ENCODE measurements at regions not wholly inside any gene's neighbourhood (a gene's known extent, or its start where the extent isn't known, plus 50 kb on each side); places are given as distances from the start of the nearest gene placed in this dataset.
"Not testable (repeated sequence)": the region's sequence is repeated elsewhere in the genome, so short reads cannot be mapped to it uniquely, and the experiment has no call there.

- Histone ChIP-seq H3K4me3 (no peak overlapping the region), H3K4me1 (no peaks in the 10 kb centered on the region), H3K27me3 (ENCODE audit: insufficient read depth in 3 of 3, low read length in 2 of 3) (no peaks in the 10 kb centered on the region), H3K27ac (no peak overlapping the region), H3K9me3 (no peaks in the 10 kb centered on the region), H3K36me3 (ENCODE audit: insufficient read depth in 1 of 2, low read depth in 1 of 2) (no peaks in the 10 kb centered on the region)
- TF ChIP-seq CTCF (IDR thresholded peaks at IDR 0.05), result no peak
- DNase-seq, result no peak
- no peak for ATAC-seq
- intact Hi-C loops (cut with DNase I), result no loop called here
- WGBS, 3 donors, result 45 to 56% (median 49%) methylated on average over 3 of the region's 3 CpGs
These were observed 509.2 kb downstream of the LTN1 start for GRCh38 chr21:28483301-28484035.

- no peak for TF ChIP-seq CTCF (IDR thresholded peaks at IDR 0.05)
- no peaks in the 10 kb centered on the region for H3K4me1 ChIP-seq
- H3K27me3 ChIP-seq (ENCODE audit: insufficient read depth in 3 of 3, low read length in 2 of 3), result no peaks in the 10 kb centered on the region
- no peaks in the 10 kb centered on the region for H3K36me3 ChIP-seq (ENCODE audit: insufficient read depth in 1 of 2, low read depth in 1 of 2)
- intact Hi-C loops (cut with DNase I), result no loop called here
- DNase-seq (no peak), ATAC-seq (no peak)
- H3K27ac ChIP-seq, result no peak overlapping the region
- H3K4me3 ChIP-seq, result no peak overlapping the region
- WGBS, 3 donors, result 88 to 89% (median 89%) methylated on average over 4 of the region's 4 CpGs
- H3K9me3 ChIP-seq, result no peaks in the 10 kb centered on the region
These were observed 510.0 kb downstream of the LTN1 start for GRCh38 chr21:28482657-28483056.

GRCh38 chr21:28480470-28480869 lies 512.2 kb downstream of the LTN1 start:
- DNase-seq (no peak), ATAC-seq (no peak)
- Histone ChIP-seq H3K4me1 (no peaks in the 10 kb centered on the region), H3K4me3 (no peak overlapping the region), H3K9me3 (no peaks in the 10 kb centered on the region), H3K27ac (no peak overlapping the region), H3K27me3 (ENCODE audit: insufficient read depth in 3 of 3, low read length in 2 of 3) (no peaks in the 10 kb centered on the region), H3K36me3 (ENCODE audit: insufficient read depth in 1 of 2, low read depth in 1 of 2) (no peaks in the 10 kb centered on the region)
- TF ChIP-seq CTCF (IDR thresholded peaks at IDR 0.05), result no peak
- intact Hi-C loops (cut with DNase I), result no loop called here
- 71 to 80% (median 78%) methylated on average over 5 of the region's 5 CpGs for WGBS, 3 donors

- no peak for TF ChIP-seq CTCF (IDR thresholded peaks at IDR 0.05)
- H3K4me1 ChIP-seq, result no peaks in the 10 kb centered on the region
- no peak for ATAC-seq
- intact Hi-C loops (cut with DNase I), result no loop called here
- no peaks in the 10 kb centered on the region for H3K36me3 ChIP-seq (ENCODE audit: insufficient read depth in 1 of 2, low read depth in 1 of 2)
- no peaks in the 10 kb centered on the region for H3K9me3 ChIP-seq
- no peak for DNase-seq
- H3K27me3 ChIP-seq (ENCODE audit: insufficient read depth in 3 of 3, low read length in 2 of 3), result no peaks in the 10 kb centered on the region
- no peak overlapping the region for H3K27ac ChIP-seq
- WGBS, 3 donors, result 67 to 69% (median 69%) methylated on average over 2 of the region's 2 CpGs
- no peak overlapping the region for H3K4me3 ChIP-seq
These were observed 519.0 kb downstream of the LTN1 start for GRCh38 chr21:28473530-28474220.

GRCh38 chr21:28472543-28472942 lies 520.1 kb downstream of the LTN1 start:
- H3K4me1 ChIP-seq; H3K36me3 ChIP-seq (ENCODE audit: insufficient read depth in 1 of 2, low read depth in 1 of 2); H3K9me3 ChIP-seq; intact Hi-C loops (cut with DNase I); H3K4me3 ChIP-seq; H3K27ac ChIP-seq; H3K27me3 ChIP-seq (ENCODE audit: insufficient read depth in 3 of 3, low read length in 2 of 3); DNase-seq; ATAC-seq: not testable (repeated sequence)
- WGBS, 3 donors, result 74 to 86% (median 76%) methylated on average over 2 of the region's 2 CpGs

Measured in psoas muscle (tissue), 7 donors.